ENCODE measurements at regions not wholly inside any gene's neighbourhood (a gene's known extent, or its start where the extent isn't known, plus 50 kb on each side); places are given as distances from the start of the nearest gene placed in this dataset.
"Not testable (repeated sequence)": the region's sequence is repeated elsewhere in the genome, so short reads cannot be mapped to it uniquely, and the experiment has no call there.

DNA sequence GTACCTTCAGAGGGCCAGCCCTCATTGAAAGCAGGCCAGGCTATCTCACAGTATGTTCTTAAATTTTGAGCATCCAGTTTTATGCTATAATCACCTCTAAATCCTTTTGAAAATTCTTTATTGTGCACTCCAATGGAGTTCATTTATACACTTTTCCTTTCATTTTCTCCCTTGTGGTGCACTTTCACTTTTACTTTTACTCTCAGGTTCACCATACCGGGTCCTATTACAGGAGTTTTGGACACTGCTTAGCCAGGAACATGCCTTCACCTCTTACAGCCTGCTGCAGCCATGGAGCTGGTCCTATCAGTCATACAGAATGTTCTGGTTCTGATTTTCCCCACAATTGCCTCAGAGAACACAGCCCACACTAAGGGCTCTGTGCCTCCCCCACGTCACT is 395.9 kb downstream of the CDY2B start:
- TF ChIP-seq, protein P1, sequence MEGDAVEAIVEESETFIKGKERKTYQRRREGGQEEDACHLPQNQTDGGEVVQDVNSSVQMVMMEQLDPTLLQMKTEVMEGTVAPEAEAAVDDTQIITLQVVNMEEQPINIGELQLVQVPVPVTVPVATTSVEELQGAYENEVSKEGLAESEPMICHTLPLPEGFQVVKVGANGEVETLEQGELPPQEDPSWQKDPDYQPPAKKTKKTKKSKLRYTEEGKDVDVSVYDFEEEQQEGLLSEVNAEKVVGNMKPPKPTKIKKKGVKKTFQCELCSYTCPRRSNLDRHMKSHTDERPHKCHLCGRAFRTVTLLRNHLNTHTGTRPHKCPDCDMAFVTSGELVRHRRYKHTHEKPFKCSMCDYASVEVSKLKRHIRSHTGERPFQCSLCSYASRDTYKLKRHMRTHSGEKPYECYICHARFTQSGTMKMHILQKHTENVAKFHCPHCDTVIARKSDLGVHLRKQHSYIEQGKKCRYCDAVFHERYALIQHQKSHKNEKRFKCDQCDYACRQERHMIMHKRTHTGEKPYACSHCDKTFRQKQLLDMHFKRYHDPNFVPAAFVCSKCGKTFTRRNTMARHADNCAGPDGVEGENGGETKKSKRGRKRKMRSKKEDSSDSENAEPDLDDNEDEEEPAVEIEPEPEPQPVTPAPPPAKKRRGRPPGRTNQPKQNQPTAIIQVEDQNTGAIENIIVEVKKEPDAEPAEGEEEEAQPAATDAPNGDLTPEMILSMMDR (IDR thresholded peaks at IDR 0.05): not testable (repeated sequence)
- not testable (repeated sequence) for TF ChIP-seq POLR2A (IDR thresholded peaks at IDR 0.05)
